ENCODE measurements at regions not wholly inside any gene's neighbourhood (a gene's known extent, or its start where the extent isn't known, plus 50 kb on each side); places are given as distances from the start of the nearest gene placed in this dataset.

GRCh38 chr9:1528456-1528855 lies 478.3 kb downstream of the DMRT2 start:
- no peak for TF ChIP-seq RAD21 (conservative IDR thresholded peaks at IDR 0.05)
- no peak for TF ChIP-seq CTCF (IDR thresholded peaks at IDR 0.05; ENCODE audit: poor library complexity, severe bottlenecking)

Measured in neural cell (in vitro differentiated cells).